HG03439 (cell line): ENCODE measurements at regions not wholly inside any gene's neighbourhood (a gene's known extent, or its start where the extent isn't known, plus 50 kb on each side); places are given as distances from the start of the nearest gene placed in this dataset.
"Not testable (repeated sequence)": the region's sequence is repeated elsewhere in the genome, so short reads cannot be mapped to it uniquely, and the experiment has no call there.

ENCODE experiments used
- ATAC-seq: cut with Tn5 transposase; IDR thresholded peaks from one replicate; pipeline ENCODE4 v1.9.1; 2021; ENCODE audit warnings: mild to moderate bottlenecking, moderate library complexity; ENCODE audit not compliant: unreplicated experiment

DNA sequence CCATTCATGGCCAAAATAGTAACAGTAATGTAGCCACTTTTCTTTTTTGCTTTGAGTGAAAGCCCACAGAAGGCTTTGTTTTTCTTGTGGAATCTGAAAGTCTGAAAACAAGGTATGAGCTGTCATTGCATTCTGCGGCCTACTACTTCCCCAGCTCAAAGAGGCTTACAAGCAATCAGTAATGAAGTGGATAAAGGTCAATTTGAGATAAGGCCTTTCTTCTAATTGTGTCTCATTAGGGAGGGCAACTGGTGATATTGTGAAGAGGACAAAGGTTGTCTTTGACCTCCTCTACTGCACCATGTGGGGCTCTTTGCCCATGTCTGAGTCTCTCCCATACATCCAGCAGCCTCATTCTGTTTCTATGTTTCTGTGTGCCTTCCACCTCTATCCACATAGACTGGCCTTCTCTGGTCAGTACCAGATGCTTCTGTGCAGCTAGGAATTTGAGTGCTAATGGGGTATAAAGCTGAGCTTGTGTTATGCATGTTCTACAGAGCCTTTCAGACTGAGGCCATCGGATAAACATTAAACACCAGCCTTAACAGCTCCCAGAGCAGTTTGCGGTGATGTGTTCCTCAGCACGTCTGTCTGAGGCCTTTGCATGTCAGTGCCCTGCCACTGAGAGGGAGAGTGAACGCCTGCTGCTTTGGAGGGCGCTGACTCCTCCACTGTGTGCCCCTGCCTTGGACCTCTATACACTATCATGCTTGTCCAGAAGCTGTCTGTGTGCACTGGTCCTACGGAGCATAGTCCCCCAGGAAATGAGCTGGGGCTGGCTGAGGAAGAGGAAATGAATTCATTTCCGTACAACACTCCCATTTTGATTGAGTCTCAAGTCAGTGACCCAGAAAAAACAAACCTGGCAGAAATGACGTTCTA, 80.2 kb downstream of the SH2D1A start:
- no peak for ATAC-seq

DNA sequence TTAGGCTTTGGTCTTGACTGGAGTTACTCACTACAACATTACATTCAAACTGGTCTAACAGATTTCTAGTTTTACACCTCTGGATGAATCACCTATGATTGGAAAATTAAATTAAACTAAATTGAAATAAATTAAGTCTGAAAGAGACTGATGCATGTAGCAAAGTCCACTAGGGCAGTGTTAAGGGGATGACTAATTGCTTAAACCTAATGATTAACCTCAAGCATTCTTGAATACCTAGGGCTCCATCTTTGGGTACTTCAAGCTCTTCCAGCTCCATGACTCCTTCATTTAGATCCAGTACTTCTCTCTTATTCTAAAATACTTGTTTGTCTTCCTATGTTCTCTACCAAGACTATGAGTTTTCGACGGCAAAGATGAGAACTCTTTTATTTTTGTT, 86.8 kb downstream of the SH2D1A start:
- no peak for ATAC-seq

DNA sequence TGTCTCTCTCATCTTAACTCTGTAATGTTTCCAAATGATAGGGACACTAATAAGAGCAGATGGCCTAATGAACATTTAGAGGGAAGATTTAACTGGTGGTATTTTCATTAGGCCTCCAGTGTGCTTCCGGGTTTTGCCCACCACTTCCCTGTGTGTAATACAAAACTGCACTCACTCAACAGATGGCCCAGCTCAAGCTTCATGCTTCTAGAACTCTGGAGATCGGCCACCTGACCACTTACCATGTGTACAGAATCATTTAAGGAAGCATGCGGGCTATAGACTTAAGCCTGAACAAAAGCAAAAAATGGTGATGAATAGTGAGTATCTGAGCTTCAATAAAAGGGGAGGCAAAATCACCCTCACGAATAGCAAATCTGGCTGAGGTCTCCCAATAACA, 89.3 kb downstream of the SH2D1A start:
- ATAC-seq = no peak

DNA sequence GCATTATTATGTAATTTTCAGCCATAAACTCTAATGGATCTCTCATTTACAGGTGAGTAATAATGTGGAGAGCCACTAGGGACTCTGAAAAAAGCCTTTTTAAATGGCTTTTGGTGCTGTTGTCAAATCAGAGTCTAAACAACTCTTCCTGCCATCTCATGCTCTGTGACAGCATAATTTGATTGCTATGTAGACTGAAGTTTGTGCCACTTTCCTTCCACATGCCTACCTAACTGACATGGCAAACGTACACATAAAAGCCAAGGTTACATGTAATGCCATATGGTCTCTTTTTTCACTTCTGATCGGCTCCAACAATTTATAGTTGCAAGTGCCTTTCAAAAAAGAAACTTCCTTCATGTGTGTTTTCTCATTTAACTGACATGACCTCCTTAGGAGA, 94.3 kb downstream of the SH2D1A start:
- ATAC-seq = no peak

DNA sequence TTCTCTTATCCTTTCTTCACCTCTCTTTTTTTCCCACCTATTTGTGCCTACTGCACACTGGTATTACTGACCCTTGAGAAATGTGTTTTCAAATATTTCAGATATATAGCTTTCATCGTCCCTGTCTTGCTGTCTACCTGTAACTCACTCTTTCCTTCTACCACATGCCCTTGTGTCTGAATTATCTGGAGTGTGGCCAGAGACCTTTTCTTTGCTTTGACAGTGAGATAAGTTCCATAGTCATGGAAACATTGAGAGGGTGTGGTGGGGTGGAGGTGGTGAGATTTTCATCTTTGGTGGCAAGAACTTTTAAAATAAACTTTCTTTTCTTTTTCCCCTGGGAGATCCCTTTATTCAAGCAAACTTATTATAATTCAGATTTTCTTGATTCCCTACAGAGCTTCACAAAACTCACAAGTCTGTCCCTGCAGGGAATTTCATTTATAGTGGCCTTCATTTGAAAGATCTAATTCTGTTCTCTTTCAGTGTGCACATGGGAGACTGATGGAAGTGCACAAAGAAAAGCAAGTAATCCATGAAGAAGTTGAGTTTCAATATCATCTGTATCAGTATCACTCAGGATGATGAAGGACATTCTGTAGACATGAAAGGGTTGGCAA, 95.7 kb downstream of the SH2D1A start:
- no peak for ATAC-seq

DNA sequence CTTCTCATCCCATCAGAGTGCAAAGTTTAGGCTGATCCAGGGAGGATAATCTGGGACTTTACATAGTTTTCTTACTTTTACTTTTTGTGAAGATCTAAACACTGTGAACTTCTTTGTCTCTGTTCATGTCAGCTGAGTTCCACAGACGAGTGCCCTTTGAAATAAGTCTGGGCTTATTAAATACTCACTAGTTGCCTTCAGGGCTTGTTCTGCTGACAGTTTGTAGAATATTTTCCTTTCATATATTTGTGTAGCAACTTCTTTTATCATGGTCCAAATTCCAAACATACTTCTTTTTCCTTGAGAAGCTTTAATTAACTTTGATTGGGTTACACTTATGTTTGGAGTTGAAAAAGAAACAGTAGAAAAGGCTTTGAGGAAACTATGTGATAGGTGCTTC, 109.6 kb downstream of the SH2D1A start:
- no peak for ATAC-seq

DNA sequence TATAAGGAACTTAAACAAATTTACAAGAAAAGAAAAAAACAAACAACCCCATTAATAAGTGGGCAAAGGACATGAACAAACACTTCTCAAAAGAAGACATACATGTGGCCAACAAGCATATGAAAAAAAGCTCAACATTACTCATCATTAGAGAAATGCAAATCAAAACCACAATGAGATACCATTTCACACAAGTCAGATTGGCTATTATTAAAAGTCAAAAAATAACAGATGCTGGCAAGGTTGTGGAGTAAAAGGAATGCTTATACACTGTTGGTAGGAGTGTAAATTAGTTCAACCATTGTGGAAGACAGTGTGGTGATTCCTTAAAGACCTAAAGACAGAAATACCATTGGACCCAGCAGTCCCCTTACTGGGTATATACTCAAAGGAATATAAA, 113.5 kb downstream of the SH2D1A start:
- ATAC-seq = not testable (repeated sequence)

DNA sequence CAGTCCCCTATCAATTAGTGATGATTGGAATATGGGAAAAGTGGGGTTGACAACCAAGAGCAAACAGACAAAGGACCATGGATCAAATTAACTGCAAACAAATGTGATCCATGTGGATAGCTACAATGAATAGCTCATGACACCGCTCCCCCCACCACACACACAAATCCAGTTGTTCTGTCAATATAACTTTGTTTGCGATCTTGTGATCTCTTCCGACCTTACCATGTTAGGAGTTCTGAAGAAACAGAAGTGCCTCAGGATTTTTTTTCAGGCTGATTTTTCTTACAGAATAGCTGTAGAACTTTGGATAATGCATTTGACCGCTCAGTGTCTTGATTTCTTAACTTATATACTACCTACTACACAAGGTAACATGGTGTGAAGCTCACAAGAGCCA, 116.6 kb downstream of the SH2D1A start:
- ATAC-seq = no peak

DNA sequence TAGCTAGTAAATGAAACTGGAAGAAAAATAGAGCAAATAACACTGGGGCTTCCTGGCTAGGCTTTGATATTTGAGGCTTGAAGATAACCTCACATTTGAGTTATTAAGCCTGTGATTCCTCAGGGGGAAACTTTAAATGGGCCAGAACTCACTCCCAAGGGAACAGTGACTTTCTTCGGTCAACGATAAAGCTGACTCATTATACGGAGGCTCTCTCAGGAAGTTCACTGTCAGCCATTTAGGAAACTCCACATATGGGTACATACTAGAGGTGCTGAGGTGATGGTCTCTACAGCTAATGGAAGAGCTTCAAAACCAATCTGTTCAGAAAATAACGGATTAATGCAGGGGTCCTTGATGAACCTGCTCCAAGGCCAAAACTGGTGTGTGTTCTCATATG, 120.8 kb downstream of the SH2D1A start:
- ATAC-seq = no peak

DNA sequence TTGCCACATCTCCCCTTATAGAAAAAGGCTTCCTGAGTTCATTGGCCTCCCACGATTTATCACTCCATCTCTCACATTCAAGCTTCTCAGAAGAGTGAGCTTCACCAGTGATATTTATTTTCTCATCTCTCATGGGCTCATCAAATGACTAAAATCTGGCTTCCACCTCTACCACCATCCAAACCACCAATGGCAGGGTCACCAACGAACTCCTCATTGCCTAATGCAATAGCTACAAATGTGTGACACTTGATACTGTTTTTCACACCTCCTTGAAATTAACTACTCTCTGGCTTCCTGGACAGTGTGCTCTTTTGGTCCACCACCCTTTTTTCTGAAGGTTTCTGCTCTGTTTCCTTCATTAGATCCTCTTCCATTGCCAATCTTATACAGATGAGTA, 129.0 kb downstream of the SH2D1A start:
- no peak for ATAC-seq

DNA sequence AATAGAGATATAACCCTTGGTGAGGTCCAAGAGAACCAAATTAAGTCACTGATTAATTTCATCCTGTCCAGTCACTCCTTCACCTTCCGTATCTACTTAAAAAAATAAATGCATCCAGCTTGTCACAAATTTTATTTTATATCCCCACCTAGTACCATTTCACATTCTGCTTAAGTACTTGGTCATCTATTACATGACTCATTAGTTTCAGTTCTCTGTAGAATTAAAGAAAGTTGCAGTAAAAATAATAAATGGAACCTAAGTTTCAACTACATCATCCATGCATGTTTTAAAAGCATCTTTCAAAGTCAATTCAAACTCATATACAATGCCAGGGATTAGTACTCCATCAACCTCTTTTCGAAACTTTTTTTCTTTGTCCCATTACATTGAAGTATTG, 130.2 kb downstream of the SH2D1A start:
- ATAC-seq = no peak

DNA sequence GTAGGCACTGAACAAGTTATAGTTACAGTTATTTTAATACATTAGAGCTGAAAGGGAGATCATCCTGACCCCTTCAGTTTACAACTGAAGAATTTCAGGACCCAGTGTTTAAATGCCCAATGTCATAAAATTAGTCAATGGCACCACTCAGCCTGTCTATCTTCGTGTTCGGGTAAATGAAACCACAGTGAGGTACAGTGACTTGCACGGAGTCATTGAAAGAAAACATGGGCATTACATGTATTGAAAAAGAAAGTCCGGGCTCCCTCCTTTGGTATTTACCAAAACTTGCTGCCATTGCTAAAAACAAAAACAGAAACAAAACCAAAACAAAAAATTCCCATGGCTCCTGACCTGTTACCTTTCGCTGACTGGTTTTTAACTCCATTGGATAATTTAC, 131.7 kb downstream of the SH2D1A start:
- ATAC-seq = no peak

DNA sequence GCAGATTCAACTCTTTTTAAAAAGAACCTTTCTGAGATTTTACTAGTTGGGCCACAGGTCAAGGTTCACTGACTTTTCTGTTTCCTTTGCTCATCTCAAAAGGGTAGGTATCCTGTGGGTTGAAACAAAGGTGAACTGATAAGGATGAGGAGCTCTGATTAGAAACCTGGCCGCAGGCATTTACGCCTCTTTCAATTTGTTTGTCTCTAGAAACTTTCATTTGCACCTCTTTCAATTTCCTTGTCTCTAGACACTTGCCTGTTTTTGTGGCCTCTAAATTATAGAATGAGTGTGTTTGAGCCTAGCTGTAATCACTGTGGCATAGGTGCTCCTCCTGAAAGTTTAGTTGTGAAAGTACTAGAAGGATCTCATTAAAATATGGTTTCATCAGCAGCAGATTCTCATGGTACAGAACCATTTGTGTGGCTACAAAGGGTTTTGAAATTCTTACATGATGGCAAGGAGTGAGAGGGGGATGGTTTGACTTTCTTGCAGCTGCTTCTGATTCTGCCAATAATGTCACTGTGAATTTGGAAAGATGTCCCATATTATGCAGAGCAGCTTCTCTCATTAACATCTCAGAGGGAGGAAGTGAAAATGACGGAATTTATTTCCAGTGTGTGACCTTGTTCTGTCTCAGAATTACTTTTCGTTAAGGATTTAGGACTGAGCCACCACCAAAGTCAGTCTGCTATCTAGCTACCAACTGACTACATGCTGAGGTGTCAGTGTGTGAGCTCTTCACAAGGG, 142.2 kb downstream of the SH2D1A start:
- no peak for ATAC-seq

DNA sequence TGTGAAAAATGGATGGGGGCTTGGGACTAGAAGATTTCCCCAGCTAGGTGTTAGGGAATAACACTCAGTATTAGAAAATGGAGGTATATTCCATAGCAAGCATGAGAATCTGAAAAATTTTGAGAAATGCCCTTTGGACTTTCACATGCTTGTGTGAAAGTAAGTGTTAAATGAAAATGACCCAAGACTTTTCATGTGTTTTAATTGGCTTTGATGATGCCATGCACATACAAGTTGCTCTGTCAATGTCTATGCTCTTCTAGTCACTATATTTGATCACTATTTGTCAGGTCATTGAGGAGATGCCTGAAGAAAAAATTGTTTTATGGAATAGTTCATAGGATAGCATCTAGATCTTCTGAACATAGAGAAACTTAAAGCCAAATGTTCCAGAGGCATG, 147.6 kb downstream of the SH2D1A start:
- no peak for ATAC-seq

DNA sequence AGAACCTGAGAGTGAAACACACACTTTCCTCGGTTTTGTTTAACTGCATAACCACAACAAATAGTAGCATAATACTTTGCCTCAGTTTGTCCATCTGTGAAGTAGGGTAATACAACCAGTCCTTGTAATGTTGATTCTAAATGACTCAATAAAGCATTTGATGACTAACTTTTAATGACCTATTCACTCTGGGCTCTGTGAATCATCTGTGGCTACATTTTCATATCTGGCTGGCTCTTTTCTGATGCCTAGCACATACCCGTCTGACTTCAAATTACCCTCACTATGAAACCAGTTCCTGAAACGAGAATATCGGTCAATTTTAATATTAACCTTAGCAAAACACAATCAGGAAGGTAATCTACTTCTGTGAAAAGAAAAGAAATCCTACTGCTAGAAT, 151.0 kb downstream of the SH2D1A start:
- no peak for ATAC-seq

DNA sequence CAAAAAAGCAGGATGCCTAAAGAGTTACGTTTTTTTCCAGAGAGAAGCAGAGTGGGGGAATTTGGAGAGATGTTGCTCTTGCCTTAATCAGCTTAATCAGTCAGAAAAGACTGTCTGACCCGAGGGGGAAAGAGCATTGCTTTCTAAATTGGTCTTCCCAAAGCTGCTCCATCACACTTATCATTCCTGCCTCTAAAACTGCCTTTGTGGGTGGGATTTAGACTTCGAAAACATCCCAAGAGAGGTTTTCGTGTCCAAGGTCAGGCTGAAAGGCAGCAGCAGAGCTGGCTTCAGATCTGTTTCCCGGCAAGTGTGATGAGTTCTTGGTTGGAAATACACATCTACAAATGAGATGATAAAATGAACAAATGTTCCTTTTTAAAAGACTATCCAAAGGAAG, 155.2 kb downstream of the SH2D1A start:
- ATAC-seq = no peak

DNA sequence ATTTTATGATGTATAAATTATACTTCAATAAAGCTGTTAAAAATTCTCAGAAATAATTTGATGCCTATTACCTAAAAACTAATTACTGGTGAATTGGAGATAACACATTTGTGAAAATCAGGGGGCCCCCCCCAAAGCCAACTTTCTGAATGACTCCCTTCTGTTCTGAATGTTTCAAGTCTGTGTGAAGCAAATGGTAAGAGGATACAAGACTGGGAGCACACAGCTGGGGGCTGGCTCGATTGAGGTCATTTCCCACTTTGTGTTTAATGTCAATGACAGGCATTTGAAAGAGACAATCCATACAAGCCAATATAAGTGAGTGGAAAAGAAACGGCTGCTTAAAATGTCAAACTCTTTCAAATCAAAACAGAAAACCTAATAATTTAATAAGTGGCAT, 155.8 kb downstream of the SH2D1A start:
- no peak for ATAC-seq

DNA sequence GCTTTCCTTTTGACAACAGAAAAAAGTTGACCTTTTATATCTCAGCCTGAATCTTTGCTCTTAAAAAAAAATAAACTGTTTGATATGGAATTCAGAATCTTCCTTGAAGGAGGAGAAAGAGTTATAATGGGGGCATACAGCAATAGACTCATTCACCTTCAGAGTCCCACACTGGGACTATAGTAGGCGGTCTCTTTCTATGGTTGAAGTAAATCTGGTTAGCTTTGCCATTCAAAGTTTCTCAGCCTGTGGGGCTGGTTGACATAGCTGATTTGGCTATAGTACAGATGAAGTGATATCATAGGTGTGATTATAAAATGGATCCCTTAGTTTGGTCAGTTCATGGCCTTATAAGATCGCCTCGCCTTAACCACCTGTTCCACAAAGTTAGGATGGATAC, 156.2 kb downstream of the SH2D1A start:
- ATAC-seq = no peak

DNA sequence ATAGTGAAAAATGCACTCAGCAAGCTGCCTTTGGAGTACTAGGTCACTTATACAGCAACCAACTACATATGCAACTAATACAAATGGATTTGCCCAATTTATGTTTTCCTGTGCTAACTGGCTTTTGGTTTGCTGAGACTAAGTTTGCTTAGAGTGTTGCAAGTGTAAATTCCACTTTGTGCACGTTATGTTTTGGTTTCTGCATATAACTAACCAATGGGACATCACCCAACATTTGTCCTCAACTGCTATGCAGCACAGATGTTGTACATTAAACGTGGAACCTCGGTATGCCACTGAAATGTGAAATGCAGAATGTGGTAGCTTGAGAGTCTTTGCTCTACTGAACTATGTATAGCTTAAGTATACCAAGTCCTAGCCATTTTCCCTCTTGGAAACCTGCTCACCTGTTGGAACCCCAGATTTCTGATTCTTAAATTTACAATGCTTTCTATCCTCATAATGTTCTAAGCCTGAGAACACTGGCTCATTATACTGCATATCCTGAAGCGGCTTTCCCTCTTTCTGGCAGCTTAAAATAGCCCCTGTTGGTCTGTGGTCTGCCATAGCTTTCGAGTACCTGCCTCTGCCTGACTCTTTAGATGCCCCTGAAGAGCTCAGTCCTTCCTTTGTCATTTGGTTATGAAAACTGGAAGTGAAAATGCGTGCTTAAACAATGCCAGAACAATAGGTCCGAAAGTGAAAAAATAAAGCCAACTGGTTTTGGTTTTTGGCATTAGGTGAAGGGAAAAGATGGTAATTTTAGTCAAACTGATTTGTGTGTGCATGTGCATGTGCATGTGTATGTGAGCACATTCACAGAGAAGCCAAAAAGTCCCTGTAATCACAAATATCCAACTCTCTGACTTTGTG, 158.0 kb downstream of the SH2D1A start:
- peak; percentile 77 for ATAC-seq

DNA sequence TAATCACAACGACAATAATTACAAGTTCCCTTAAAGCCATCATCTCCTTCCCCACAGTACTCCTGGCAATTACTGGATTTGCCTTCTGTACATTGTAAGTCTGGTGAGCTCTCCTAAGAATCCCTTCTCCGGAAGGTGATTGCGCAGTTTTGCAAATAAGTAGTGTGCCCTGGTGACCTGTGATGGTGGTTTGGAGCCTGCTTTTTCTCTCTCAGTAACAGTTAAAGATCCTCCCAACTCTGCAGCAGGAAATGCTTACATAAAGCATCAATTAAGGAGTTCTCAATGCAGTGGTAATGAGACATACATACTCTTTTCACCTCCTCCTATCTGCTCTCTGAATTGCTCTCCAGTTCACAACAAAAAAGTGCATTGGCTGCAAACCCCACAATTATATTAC, 159.7 kb downstream of the SH2D1A start:
- no peak for ATAC-seq

DNA sequence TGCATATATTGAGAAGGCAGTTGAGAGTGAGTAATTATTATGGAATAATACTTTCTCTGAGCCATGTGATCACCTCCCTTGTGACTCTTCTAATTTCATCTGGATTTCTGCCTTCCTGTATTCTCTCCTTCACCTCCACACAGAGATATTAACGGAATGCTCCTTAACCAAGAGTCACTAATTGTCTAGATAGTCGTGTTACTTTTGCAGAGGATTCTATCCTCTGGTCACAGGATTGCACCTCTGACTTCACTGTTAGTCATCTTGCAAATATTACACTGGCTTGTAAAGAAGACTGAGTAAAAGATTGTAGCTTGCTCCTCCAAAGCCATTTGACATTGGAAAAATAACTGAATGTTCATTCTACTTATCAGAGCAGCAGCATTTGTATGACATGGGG, 160.9 kb downstream of the SH2D1A start:
- no peak for ATAC-seq
